ENCODE measurements at regions not wholly inside any gene's neighbourhood (a gene's known extent, or its start where the extent isn't known, plus 50 kb on each side); places are given as distances from the start of the nearest gene placed in this dataset.

DNA sequence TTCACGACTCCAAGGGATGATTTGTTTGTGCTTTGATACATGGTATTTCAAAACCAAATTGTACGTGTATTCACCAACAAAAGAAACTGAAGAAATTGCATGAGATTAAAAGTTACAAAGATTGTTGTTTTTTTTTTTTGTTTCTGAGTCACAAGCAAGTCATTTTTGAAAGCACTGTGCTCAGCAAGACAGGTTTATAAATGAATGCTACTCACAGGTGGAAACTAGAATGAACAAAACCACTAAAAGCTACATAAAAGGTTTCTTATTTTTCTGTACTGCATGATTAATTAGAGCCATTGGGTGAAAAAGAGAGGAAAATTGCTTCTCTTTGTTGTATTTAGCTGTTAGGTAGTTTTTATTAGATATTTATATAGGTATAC, 90.2 kb upstream of the RIPOR2 start:
- H3K4me3 ChIP-seq (ENCODE audit: low read depth, low read length): no peak overlapping the region
- no peak for DNase-seq (ENCODE audit: low read depth)
- TF ChIP-seq, protein P1, sequence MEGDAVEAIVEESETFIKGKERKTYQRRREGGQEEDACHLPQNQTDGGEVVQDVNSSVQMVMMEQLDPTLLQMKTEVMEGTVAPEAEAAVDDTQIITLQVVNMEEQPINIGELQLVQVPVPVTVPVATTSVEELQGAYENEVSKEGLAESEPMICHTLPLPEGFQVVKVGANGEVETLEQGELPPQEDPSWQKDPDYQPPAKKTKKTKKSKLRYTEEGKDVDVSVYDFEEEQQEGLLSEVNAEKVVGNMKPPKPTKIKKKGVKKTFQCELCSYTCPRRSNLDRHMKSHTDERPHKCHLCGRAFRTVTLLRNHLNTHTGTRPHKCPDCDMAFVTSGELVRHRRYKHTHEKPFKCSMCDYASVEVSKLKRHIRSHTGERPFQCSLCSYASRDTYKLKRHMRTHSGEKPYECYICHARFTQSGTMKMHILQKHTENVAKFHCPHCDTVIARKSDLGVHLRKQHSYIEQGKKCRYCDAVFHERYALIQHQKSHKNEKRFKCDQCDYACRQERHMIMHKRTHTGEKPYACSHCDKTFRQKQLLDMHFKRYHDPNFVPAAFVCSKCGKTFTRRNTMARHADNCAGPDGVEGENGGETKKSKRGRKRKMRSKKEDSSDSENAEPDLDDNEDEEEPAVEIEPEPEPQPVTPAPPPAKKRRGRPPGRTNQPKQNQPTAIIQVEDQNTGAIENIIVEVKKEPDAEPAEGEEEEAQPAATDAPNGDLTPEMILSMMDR (IDR thresholded peaks at IDR 0.05; ENCODE audit: low read depth, low read length, missing control alignments): no peak

DNA sequence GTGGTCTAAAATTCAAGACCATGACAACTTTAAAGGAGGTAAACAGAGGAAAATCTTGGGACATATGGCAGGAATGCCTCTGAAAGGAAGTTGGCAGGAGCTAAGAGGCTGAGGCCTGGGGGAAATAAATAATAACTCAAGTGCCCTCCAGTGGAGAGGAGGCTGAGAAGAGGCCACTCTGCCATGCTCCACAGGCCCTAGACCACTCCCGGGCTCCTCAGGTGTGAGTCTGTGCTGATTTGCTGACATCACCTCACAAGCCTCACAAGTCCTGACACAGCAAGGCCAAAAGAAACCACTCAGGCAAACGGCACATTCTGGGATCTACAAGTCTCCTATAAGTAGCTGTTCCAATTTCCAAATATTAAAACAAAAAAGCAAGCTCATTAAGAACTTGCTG, 91.0 kb upstream of the RIPOR2 start:
- TF ChIP-seq, protein P1 (IDR thresholded peaks at IDR 0.05; ENCODE audit: low read depth, low read length, missing control alignments): peak; percentile 17
- H3K4me3 ChIP-seq (ENCODE audit: low read depth, low read length): peak overlapping the region; percentile 35
- DNase-seq (ENCODE audit: low read depth): no peak

DNA sequence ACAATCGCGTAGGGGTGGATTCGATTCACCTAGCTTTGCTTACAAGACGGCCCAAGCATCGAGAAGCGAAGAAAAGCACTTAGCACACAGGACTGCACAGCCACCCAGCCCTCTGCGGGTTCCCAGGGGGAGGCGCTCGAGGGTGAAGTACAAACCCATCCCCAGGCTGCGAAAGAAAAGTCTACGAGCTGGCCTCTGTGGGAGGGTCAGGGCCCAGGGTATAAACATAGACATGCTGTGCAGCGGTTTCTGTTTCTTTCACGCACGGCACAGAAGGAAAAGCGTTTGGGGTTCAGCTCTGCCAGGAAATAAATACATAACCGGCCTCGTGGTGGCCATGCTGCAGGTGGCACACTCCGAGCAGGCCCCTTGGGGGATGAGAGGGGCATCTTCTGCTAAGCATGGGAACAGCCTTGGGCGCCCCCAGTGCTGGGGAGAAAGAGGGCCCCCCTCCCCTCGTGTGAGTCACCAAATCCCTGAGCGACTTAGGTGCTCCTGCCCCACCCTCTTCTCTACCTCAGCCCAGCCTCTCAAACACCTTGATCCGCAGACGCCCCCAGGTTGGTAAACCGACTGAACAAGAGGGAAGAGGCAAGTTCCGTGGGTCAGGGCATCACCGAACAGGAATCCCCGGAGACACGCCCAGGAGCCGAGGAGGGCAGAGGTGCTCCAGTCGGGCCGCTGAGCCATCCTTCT, 91.6 kb upstream of the RIPOR2 start:
- peak; percentile 63 for DNase-seq (ENCODE audit: low read depth)
- TF ChIP-seq, protein P1 (IDR thresholded peaks at IDR 0.05; ENCODE audit: low read depth, low read length, missing control alignments): peak; percentile 67
- H3K4me3 ChIP-seq (ENCODE audit: low read depth, low read length): peak overlapping the region; percentile 6

DNA sequence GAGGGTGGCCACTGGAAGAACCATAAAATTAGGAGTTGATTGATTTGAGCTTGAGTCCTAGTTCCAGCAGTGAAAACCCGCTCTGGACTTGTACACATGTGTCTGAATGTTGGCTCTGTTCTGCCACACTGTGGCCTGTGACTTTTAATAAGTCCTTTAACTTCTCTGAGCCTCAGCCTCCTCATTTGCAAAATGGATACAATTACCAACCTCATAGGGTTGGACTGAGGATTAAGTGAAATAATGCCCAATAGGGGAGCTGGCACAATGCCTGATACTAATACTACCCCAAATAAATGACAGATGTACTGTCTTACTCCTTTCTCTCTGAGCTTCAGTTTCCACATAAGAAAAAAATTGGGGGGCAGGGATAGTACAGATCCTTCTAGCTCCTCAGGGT, 92.6 kb upstream of the RIPOR2 start:
- no peak for DNase-seq (ENCODE audit: low read depth)
- TF ChIP-seq, protein P1 (IDR thresholded peaks at IDR 0.05; ENCODE audit: low read depth, low read length, missing control alignments): no peak
- no peak overlapping the region for H3K4me3 ChIP-seq (ENCODE audit: low read depth, low read length)

- H3K4me3 ChIP-seq (ENCODE audit: low read depth, low read length): no peak overlapping the region
- no peak for DNase-seq (ENCODE audit: low read depth)
- TF ChIP-seq, protein P1 (IDR thresholded peaks at IDR 0.05; ENCODE audit: low read depth, low read length, missing control alignments): no peak
Measured at GRCh38 chr6:25032934-25033333, 97.2 kb upstream of the RIPOR2 start.

DNA sequence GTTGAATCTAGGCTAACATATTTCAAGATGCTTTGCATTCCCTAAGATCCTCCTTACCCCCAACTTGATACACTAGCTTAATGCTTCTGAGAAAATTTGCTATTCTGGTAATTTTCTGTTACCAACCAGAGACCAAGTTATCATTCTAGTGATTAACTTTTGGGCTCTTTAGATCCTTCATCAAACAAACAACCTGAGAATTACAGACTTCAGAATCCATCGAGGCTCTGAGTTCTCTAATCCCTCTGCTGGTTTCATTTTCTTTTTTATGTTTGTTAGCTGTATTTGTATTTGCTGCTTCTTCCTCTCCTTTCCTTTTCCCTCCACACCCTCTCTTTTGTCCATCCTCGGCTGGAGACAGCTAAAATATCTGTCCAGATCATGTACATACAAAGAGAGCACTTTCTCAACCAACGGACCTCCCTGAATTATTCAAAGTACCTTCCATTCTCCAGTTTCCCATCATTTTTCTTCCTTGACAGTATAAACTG, 98.7 kb upstream of the RIPOR2 start:
- DNase-seq (ENCODE audit: low read depth): no peak

More for the DNA sequence above, 98.7 kb upstream of the RIPOR2 start:
- TF ChIP-seq, protein P1 (IDR thresholded peaks at IDR 0.05; ENCODE audit: low read depth, low read length, missing control alignments): no peak
- peak overlapping the region; percentile 17 for H3K4me3 ChIP-seq (ENCODE audit: low read depth, low read length)
